Esophagus muscularis mucosa (tissue), 4 donors: ENCODE measurements at regions not wholly inside any gene's neighbourhood (a gene's known extent, or its start where the extent isn't known, plus 50 kb on each side); places are given as distances from the start of the nearest gene placed in this dataset.
"Not testable (repeated sequence)": the region's sequence is repeated elsewhere in the genome, so short reads cannot be mapped to it uniquely, and the experiment has no call there.

Experiments used
- DNase-seq: peaks from one replicate; pipeline ENCODE4 v3.0.0-alpha.2; 2017; ENCODE audit errors: extremely low spot score
- H3K27ac ChIP-seq, 4 donors: fragments of 200-600 bp; sonication (generic); replicated peaks in 1 of 4; 1 replicate in 3 of 4; 2 replicates in 1 of 4; pipeline ENCODE4 v1.5.1; 2016 to 2019; ENCODE audit warnings: mild to moderate bottlenecking in 1 of 4
- H3K27me3 ChIP-seq, 4 donors: fragments of 200-600 bp; sonication (generic); one replicate each; pipeline versions ENCODE4 v1.5.1 to v1.6.0; 2016 to 2019
- H3K36me3 ChIP-seq, 4 donors: fragments of 200-600 bp; sonication (generic); one replicate each; pipeline ENCODE4 v1.5.1; 2016 to 2019
- H3K4me1 ChIP-seq, 4 donors: fragments of 200-600 bp; sonication (generic); one replicate each; pipeline ENCODE4 v1.5.1; 2016 to 2019
- H3K4me3 ChIP-seq, 4 donors: fragments of 200-600 bp; sonication (generic); 1 replicate in 2 of 4; 2 replicates in 2 of 4; pipeline ENCODE4 v1.5.1; 2016 to 2019; ENCODE audit warnings: mild to moderate bottlenecking in 4 of 4, moderate library complexity in 1 of 4
- H3K9me3 ChIP-seq, 4 donors: fragments of 200-600 bp; sonication (generic); 1 replicate in 3 of 4; 2 replicates in 1 of 4; pipeline ENCODE4 v1.5.1; 2016 to 2019
- EP300 ChIP-seq: sonication (generic); formaldehyde crosslinking; IDR thresholded peaks from one replicate; pipeline ENCODE4 v1.6.1; 2017; ENCODE audit warnings: antibody characterized with exemption
- POLR2A ChIP-seq: fragments of 450-650 bp; IDR thresholded peaks from one replicate; pipeline ENCODE4 v1.6.1; 2017; ENCODE audit warnings: antibody characterized with exemption, moderate library complexity, mild to moderate bottlenecking, low read depth
- POLR2AphosphoS5 ChIP-seq, 2 donors: sonication (generic); formaldehyde crosslinking; IDR thresholded peaks; one replicate each; pipeline ENCODE4 v1.6.1; 2017; ENCODE audit warnings: antibody characterized with exemption in 2 of 2
- WGBS: methylation state at CpG from one replicate; pipeline ENCODE4 v1.1.5; 2018; 5-methylcytosine and 5-hydroxymethylcytosine counted together
- intact Hi-C: fragments of 100-400 bp; cut with DNase I; formaldehyde crosslinking; loops from one replicate; pipeline ENCODE4 v1.15.1; 2023
- TF ChIP-seq, protein P1 (sequence below), 3 experiments: fragments of 200-600 bp in 2 of 3; fragments of 450-650 bp in 1 of 3; sonication (generic) in 2 of 3; IDR thresholded peaks; one replicate each; pipeline ENCODE4 v1.5.1; 2017 to 2019; ENCODE audit warnings: antibody characterized with exemption in 3 of 3, mild to moderate bottlenecking in 2 of 3, moderate library complexity in 1 of 3

DNA sequence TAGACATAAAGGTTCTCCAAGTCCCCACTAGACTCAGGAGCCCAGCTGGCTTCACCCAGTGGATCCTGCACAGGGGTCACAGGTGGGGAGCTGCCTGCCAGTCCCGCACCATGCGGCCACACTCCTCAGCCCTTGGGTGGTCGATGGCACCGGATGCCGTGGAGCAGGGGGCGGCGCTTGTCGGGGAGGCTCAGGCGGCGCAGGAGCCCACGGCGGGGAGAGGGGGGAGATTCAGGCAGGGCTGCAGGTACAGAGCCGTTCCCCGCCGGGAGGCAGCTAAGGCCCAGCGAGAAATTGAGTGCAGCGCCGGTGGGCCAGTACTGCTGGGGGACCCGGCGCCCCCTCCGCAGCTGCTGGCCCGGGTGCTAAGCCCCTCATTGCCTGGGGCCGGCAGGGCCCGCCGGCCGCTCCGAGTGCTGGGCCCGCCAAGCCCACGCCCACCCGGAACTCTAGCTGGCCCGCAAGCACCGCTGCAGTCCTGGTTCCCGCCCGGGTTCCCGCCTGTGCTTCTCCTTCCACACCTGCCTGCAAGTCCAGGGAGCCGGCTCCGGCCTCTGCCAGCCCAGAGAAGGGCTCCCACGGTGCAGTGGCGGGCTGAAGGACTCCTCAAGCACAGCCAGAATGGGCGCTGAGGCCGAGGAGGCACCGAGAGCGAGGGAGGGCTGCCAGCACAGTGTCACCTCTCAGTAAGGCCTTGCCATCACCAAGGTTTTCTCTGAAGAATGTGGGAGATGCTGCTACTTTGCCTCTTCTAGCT, 58.4 kb upstream of the PPP1R12A start:
- TF ChIP-seq, protein P1, sequence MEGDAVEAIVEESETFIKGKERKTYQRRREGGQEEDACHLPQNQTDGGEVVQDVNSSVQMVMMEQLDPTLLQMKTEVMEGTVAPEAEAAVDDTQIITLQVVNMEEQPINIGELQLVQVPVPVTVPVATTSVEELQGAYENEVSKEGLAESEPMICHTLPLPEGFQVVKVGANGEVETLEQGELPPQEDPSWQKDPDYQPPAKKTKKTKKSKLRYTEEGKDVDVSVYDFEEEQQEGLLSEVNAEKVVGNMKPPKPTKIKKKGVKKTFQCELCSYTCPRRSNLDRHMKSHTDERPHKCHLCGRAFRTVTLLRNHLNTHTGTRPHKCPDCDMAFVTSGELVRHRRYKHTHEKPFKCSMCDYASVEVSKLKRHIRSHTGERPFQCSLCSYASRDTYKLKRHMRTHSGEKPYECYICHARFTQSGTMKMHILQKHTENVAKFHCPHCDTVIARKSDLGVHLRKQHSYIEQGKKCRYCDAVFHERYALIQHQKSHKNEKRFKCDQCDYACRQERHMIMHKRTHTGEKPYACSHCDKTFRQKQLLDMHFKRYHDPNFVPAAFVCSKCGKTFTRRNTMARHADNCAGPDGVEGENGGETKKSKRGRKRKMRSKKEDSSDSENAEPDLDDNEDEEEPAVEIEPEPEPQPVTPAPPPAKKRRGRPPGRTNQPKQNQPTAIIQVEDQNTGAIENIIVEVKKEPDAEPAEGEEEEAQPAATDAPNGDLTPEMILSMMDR (IDR thresholded peaks at IDR 0.05): no peak
- no peak for TF ChIP-seq EP300
- no peak for TF ChIP-seq POLR2AphosphoS5 (IDR thresholded peaks at IDR 0.05)
- no peak for TF ChIP-seq POLR2A
- H3K4me3 ChIP-seq: no peak overlapping the region
- H3K27me3 ChIP-seq: no peaks in the 10 kb centered on the region
- 96% methylated on average over 16 of the region's 43 CpGs for WGBS
- no peaks in the 10 kb centered on the region for H3K36me3 ChIP-seq
- no peak for DNase-seq
- intact Hi-C loops: no loop called here
- no peak overlapping the region for H3K27ac ChIP-seq
- H3K9me3 ChIP-seq: no peaks in the 10 kb centered on the region
- peaks cover 0 to 24% (median 23%) of the 10 kb centered on the region in 4 donors for H3K4me1 ChIP-seq

DNA sequence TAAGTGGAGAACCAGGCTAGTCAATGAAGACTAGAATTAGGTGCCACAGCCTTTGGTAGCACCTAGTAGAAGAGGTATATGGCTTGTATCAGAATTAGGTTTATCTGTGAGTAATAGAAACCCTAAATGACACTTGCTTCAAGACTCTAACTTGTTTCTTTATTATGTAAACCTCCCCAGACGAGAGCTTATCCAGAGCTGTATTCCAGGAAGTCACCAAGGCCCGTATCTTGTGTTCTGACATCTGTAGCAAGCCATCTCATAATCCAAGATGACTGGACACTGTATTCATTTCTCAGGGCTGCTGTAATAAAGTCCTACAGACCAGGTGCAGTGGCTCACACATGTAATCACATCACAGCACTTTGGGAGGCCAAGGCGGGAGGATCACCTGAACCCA, 56.7 kb upstream of the PPP1R12A start:
- Histone ChIP-seq H3K4me3 (no peak overlapping the region), H3K27ac (peak overlapping the region in 1 of 4 donors; percentile 13), H3K9me3 (no peaks in the 10 kb centered on the region), H3K4me1 (peaks cover 0 to 14% (median 6%) of the 10 kb centered on the region in 4 donors), H3K36me3 (no peaks in the 10 kb centered on the region), H3K27me3 (no peaks in the 10 kb centered on the region)
- no peak for TF ChIP-seq POLR2A
- TF ChIP-seq POLR2AphosphoS5 (IDR thresholded peaks at IDR 0.05): no peak
- TF ChIP-seq, protein P1 (IDR thresholded peaks at IDR 0.05): no peak
- no peak for TF ChIP-seq EP300
- intact Hi-C loops: no loop called here
- no peak for DNase-seq
- WGBS: 54% methylated on average over 2 of the region's 3 CpGs

DNA sequence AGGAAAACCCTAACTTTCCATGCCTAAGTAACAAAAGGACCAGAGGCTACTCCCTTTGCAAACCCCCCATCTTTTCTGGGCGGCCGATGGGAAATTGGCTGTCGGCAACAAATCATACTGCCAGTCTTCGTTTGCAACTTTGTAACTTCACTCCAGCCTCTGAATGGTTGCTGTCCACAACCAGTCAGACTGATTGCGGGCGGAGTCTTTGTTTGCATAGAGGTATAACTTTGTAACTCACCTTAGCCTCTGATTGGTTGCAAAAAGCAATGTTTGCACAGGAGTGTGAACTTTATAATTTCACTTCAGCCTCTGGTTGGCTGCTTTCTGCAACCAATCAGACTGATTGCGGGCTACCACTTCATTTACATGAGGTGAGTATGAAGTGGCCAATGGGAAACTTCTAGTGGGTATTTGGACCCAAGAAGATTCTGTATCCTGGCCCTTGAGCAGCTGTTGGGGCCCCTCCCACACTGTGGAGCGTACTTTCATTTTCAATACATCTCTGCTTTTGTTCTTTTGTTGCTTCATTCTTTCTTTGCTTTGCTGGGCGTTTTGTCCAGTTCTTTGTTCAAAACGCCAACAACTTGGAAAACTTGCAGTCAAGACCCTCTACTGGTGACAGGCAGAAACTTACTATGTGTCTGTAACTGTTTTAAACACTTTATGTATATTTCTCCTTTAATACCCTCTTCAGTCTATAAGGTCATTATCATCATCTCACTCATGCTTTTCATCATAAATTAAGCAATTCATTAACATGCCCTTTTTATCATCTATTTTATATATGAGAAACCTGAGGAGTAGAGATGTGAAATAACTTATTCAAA, 55.8 kb upstream of the PPP1R12A start:
- peak overlapping the region in 1 of 4 donors; percentile 16 for H3K4me3 ChIP-seq
- intact Hi-C loops, H3K27ac ChIP-seq, DNase-seq, H3K9me3 ChIP-seq, H3K36me3 ChIP-seq, H3K27me3 ChIP-seq: not testable (repeated sequence)
- peaks cover 0 to 12% (median 3%) of the 10 kb centered on the region in 4 donors for H3K4me1 ChIP-seq
- 86% methylated on average over 10 of the region's 10 CpGs for WGBS

DNA sequence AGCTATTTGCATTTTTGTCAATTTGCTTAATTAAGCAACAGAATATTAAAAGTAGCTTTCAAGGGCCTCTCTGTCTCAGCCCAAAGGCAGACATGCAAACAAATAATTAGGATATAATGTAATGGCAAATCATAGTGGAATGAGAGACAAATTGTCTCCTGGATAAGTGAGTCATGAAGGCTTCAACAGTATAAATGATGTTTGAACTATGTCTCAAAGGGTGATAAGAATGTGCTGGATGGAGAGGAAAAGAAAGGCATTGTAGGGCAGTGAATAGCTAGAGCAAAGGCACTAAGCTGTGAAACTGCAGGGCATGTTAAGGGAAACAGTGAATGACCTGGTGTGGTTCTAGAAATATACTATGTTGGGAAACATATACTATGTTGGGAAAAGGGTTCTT, 53.5 kb upstream of the PPP1R12A start:
- Histone ChIP-seq H3K36me3 (no peaks in the 10 kb centered on the region), H3K27ac (no peak overlapping the region), H3K4me3 (no peak overlapping the region), H3K9me3 (no peaks in the 10 kb centered on the region), H3K4me1 (peaks cover 0 to 20% (median 16%) of the 10 kb centered on the region in 4 donors), H3K27me3 (no peaks in the 10 kb centered on the region)
- intact Hi-C loops: no loop called here
- TF ChIP-seq POLR2A (no peak), POLR2AphosphoS5 (IDR thresholded peaks at IDR 0.05) (no peak), EP300 (no peak)
- TF ChIP-seq, protein P1 (IDR thresholded peaks at IDR 0.05): no peak
- no peak for DNase-seq

DNA sequence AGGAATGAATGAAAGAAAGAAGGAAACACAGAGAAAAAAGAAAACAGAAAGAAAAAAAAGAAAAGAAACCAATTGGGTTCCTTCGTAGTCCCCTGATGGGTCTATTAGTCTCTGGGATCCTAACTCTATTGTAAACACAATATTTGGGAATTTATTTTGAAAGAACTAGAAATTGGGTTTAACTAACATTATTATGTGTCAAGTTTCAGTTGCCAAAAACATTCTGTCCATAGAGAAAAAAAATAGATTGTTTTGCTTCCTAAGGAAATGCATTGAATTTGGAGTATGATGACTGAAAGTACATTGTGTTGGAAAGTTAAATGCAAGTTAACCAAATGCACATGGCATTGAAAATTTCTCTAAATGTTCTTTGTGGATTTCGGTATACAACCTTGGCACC, 52.8 kb upstream of the PPP1R12A start:
- TF ChIP-seq POLR2AphosphoS5 (IDR thresholded peaks at IDR 0.05) (no peak), POLR2A (no peak), EP300 (no peak)
- TF ChIP-seq, protein P1 (IDR thresholded peaks at IDR 0.05): no peak
- Histone ChIP-seq H3K4me1 (peaks cover 0 to 25% (median 19%) of the 10 kb centered on the region in 4 donors), H3K36me3 (no peaks in the 10 kb centered on the region), H3K4me3 (no peak overlapping the region), H3K27me3 (no peaks in the 10 kb centered on the region), H3K9me3 (no peaks in the 10 kb centered on the region), H3K27ac (no peak overlapping the region)
- DNase-seq: no peak
- intact Hi-C loops: no loop called here
- WGBS: 87% methylated on average over 2 of the region's 2 CpGs
